NCI-H2107 treated with DMSO at 0.1 percent for 48 hours (cell line): ENCODE measurements at regions not wholly inside any gene's neighbourhood (a gene's known extent, or its start where the extent isn't known, plus 50 kb on each side); places are given as distances from the start of the nearest gene placed in this dataset.

Experiments
- DNase-seq: peaks from one replicate; lab custom pipeline; 2025; ENCODE audit not compliant: unreplicated experiment; lab: John Stamatoyannopoulos, UW

DNA sequence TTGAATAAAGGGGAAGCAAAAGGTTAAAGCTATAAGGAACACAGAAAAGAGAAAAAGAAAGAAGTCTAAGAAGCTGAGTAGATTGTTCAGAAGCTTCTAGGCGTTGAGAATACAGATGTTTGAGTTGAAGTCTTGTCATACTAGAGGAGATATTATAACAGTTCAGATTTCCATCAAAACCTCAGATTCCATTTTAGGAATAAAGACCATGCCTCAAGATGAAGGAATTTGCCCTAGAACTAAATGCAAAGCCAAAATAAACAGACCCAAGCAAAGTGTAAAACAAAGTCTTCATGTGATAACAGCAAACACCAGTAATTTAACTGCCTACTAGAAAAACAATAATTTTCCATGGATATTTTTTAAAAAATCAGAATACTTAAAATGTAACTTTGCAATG lies 476.5 kb upstream of the POT1 start:
- DNase-seq: no peak

DNA sequence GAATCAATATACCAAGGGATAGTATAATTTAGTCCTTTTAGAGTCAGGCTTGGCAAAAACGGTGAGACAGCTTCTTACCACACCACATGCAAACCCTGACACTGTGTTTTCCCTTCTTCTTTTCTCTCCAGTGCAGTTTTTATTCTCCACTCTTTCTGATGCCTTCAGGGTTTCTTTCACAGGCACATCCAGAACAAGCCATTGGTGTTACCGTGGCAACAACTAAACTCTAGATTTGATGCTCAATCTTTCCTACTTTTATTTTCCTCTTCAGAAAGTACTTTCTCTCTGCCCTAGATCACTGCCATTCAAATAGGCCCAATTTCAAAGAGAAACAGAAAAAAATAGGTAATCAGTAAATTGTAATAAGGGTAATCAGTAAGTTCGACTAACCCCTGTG lies 469.8 kb upstream of the POT1 start:
- no peak for DNase-seq

DNA sequence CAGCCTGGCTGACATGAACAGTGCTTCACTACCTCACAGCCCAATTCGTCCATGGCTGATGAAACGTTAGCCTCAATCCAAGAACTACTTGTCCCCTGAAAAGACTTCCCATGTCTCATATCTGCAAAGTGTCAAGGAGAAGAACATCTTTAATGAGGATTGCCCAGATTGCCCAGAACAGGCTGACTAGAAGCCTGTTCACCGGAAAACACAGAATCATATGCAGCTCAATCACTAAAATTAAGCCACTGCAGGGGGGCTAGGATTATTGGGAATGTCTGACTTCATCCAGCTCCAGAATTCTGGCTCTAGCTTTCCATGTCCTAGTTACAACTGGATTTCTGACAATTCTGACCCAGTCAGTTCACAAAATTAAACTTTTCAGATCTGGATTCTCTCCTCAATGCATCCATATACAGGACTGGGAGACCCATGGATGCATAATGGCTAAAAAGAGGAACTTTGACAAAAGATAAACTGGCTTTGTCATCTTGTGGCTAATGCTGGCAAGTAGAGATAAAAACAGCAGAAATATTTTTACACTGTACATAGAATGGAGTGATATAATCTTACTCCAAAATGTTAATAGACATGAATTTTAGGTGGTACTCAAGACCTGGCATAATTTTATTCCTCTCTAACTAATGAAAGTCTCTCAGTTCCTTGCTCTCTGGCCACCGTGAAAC lies 467.0 kb upstream of the POT1 start:
- no peak for DNase-seq

DNA sequence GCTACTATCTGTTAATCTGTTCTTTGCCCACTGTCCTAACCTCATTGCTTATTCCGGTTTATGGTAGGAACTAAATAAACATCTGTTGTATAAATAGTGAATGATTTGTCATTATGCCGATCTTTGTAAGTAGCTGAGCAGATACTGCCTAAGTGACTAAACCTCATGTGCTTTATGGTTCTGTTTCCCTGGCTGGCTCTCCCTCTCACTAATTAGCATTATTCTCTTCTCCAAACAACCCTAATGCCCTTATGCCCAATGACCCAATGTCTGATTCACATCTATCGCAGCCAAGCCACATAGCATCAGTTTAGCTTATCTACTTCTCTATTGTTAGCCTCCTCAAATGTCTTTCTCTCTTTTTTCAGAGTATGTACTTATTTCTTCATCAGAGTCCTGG lies 462.3 kb upstream of the POT1 start:
- DNase-seq: no peak

DNA sequence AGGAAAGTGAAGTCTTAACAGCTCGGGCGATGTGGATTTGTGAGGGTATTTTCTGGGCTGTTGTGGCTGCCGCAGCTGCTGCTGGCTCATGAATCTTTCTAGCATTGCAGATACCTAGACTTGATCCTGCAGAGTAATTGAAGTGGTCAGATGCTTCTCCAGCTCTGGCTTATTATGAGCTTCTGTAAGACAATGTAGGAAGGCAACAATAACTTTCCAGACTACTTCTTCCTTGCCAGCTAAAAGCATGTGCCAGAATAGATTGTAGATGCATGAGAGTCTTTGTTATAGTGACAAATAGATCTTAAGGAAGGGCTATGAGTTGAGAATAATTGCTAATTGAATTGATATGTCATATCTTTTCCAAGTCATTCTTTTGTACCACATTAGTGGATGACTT lies 461.4 kb upstream of the POT1 start:
- DNase-seq: no peak

DNA sequence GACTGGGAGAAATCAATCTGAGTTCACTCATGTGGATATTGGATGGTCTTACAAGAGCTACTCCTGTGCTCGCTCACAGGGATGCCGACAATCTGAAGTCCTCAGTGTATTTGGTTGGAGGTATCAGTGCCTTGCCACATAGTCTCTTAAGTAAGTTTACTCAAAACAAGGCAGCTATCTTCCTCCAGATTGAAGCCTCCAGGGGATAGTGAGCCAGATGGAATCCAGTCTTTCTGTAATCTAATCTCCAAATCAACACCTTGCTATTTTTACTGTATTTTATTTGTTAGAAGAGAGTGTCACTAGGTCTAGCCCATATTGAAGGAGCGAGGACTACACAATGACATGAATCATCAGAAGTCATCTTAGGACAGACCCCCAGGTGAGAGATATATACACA lies 456.6 kb upstream of the POT1 start:
- DNase-seq: no peak

DNA sequence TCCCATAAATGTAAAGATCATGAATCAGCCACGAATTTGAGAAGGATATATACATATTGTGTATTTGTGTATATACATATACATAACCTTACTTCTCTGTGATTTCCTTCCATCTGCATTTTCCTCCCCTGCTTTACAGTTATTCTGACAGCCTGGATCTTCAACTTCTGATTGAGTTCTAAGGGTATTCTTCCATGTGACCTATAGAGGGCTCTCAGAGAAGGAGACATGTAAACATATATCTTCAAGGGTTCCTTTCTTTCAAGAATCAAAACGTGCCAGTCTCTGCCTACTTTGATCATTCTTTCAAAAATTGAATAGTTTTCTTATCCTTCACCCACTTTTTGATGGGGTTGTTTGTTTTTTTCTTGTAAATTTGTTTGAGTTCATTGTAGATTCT lies 453.7 kb upstream of the POT1 start:
- DNase-seq: no peak

DNA sequence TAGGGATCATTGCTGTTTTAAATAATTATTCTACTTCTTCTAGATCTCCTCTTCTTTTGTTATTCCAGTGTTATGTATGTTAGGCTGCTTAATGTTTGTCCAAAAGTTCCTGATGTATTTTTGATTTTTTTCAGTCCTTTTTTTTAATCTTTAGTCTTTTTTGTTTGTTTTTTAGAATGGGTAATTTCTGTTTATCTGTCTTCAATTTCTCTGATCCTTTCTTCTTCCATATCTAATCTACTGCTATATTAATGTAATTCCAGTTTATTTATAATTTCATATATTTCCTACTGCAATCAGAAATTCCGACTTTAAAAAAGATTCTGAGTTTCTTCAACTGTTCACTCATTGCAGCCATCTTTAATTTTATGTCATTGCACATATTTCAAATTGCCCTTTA lies 452.8 kb upstream of the POT1 start:
- DNase-seq: no peak

DNA sequence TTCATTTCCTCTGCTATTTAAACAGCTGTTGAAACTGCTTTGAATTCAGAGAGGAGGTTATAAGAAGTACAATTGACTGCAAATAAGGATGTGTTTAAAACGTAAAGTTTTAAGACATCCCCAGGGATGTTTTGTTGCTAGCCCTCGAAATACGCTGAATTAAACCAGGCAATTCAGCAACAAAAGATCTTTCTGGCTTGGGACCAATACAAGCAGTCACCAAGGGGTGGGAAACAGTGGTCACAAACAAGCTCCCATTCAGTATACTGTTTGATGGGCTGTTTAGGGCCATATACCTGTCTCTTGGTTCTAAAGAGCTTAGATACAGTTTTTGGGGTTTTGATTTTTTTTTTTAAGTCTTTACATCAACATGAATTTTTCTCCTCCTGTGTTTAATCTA lies 446.3 kb upstream of the POT1 start:
- no peak for DNase-seq

DNA sequence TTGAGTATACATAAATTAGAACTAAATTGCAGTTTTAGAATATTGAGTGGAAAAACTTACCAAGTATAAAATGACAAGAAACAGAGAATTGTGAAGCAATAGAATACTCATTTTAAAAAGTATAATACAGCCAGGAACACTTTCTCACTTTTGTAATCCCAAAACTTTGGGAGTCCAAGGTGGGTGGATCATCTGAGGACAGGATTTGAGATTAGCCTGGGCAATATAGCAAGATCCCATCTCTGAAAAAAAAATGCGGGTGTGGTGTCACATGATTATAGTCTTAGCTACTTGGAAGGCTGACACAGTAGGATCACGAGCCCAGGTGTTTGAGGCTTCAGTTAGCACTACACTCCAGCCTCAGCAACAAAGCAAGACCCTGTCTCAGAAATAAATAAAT lies 440.9 kb upstream of the POT1 start:
- DNase-seq: no peak

DNA sequence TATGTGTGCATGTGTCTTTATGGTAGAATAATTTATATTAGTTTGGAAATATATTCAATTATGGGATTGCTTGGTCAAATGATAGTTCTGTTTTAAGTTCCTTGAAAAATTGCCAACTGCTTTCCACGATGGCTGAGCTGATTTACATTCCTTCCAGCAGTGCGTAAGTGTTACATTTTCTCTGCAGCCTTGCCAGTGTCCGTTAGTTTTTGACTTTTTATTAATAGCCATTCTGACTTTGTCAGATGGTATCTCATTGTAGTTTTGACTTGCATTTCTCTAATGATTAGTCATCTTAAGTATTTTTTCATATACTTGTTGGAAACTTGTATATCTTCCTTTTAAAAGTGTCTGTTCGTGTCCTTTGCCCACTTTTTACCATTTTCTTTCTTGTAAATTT lies 434.2 kb upstream of the POT1 start:
- DNase-seq: no peak

DNA sequence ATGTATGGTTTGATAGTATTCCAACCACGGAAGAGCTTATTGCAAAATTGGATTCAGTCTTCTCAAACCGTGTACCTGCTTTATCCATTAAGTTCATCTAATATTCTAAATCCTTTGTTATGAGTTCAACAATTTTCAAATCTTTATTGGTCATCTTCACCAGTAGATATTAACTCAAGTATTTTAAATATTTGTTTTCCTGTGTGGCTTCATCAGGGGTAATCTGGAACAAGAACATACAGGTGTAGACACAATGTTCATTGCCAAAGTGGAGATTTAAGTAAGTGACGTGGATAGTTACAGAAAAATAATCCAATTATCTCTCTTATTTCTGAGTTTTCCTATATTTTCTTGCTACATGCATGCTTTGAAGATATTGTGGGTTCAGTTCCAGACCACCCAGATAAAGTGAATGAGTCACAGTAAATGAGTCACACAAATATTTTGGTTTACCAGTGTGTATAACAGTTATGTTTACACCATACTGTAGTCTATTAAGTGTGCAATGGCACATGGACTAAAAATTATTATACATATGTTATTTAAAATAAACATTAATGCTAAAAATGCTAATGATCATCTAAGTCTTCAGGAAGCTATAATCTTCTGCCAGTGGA lies 429.0 kb upstream of the POT1 start:
- DNase-seq: no peak

DNA sequence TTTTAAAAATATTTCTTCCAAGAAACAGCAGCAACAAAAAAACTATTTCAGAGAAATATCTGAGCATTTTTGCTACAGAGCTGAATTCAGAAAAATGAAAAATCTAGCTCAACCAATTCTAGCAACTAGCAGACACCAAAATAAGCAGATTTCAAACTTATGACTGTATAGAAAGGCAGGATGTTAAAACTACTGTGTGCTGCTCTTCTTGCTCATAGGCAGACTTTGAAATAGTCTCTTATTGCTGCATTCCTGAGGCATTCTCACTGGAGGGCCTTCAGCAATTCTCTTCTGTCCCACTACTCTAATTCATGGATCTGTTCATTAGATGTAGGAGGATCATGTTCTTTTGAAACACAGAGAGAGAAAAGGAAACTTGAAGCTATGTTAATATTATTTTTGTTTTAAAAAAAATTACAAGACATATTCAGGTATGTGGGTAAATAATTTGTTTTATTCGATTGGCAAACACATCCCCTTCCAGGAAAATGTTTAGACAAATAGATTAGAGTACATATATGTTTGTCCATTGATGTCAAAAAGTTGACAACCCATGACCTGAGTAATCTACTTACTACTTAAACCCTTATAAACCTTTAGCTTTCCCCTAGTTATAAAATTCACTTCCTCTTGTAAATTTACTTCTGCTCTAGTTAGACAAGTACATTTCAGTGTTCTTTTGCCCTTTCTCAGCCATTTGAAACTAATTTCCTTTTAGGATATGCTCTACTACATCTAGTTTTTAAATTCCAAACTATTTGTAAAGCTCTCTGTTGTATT lies 428.2 kb upstream of the POT1 start:
- no peak for DNase-seq

DNA sequence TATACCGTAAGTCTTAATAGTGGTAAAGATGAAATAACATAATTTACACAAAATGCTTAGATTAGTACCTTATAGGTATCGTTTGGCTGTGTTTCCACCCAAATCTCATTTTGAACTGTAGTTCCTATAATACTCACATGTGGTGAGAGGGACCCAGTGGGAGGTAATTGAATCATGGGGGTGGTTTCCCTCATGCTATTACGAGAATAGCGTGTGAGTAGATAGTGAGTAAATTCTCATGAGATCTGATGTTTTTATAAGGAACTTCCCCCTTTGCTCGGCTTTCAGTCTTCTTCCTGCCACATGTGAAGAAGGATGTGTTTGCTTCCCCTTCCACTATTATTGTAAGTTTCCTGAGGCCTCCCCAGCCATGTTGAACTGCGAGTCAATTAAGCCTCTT lies 426.3 kb upstream of the POT1 start:
- DNase-seq: no peak

DNA sequence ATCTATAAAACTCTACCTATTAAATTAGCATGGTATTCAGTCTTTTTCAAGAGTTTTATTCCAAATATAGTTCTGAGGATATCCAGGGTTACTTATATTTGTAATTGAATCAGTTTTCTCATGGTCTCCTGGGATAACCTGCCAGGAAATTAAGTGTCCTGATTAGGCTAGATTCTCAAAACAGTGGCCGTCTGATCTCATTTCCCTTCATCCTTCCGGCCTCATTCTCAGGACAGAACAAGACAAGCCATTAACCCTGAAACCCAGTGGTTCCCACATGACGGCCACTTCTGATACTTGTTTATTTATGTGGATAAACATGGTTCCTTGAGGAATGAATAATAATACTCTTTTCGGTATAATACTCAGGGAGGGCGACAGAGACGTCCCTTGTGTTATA lies 417.6 kb upstream of the POT1 start:
- no peak for DNase-seq

DNA sequence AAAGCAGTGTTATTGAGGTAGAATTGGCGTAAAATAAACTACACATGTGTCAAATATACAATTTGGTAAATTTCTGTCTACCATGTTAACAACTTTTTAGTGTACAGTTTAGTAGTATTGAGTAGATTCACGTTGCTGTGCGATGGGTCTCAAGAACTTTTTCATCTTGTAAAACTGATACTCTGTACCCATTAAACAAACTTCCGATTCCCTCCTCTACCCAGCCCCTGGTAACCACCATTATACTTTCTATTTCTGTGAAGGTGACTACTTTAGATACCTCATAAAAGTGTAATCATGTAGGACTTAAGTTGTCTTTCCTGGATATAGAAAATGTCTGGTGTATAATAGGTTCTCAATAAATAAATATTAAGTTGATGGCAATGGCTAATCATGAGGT lies 408.5 kb upstream of the POT1 start:
- no peak for DNase-seq

DNA sequence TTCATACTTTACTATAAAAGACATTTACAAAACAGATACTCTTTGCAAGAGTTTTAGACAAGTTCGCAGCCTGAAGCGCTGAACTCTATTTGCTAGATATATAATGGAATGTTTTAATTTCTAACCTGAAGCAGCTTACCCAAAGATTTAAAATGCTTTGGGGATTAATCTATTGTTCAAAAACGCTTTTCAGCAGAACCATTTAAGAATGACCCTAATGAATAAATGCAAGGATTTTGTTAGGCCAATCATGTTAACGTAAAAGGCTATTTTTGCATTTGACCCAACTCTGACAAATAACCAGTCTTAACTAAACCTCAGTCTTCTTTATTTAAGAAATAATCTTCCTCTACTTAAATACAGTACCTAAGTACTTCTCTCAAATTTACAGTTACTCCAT lies 406.7 kb upstream of the POT1 start:
- DNase-seq: no peak

DNA sequence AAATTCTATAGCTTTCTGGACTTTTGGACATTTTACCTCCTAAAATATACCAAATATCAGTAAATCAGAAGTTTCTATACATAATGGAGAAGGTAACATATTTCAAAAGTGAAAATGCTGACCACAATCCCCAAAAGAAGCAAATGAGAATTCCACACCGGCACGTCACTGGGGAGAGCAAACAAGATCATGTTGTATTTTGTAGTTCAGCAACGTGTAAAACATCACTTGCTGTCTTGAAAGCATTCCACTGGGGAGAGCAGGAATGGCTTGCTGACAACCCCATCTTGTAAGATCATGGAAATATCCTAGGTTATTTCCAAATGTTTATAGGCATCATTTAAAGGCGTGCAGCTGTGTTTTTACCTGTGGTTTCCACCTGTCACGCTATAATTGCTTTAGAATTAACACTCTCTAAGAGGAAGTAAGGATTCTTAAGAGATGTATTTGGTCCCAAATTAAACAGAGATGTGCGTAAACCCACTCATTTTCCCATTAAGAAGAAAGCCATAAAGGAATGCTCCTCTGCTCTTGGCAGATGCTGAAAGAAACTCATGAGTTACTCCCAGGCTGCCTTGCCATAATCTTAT lies 397.1 kb upstream of the POT1 start:
- DNase-seq: no peak

DNA sequence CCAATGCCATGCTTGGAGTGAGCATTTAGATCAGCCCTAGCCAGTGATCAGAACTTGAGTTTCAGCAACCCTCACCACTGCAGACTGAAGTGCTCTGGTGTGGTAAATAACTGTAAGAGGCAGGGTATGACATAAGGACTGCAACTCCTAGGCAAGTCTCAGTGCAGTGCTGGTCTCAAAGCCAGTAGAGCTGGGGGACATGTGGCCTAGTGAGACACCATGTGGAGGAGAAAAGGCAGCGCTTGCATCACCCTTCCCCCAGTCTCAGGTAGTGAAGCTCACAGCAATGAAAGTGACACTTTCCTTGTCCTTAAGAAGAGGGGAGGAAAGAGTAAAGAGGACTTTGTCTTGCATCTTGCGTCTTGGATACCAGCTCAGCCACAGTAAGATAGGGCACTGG lies 386.8 kb upstream of the POT1 start:
- DNase-seq: no peak

DNA sequence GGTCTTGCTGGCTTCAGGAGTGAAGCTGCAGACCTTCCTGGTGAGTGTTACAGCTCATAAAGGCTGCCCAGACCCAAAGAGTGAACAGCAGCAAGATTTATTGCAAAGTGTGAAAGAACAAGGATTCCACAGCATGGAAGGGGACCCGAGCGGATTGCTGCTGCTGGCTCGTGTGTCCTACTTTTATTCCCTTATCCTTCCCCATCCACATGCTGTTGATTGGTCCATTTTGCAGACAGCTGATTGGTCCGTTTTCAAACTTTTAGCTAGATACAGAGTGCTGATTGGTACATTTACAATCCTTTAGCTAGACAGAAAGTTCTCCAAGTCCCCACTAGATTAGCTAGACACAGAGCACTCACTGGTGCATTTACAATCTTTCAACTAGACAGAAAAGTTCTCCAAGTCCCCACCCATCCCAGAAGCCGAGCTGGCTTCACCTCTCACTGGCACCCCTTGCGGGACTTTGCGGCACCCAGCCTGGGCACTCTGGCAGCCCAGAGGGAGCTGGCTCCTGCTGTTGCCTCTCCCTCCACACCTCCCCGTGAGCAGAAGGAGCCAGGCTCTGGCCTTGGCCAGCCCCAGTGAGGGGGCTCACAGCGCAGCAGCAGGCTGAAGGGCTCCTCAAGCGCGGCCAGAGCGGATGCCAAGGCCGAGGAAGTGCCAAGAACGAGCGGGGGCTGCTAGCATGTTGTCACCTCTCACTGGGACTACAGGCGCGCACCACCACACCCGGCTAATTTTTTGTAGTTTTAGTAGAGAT lies 369.6 kb upstream of the POT1 start:
- DNase-seq: no peak

DNA sequence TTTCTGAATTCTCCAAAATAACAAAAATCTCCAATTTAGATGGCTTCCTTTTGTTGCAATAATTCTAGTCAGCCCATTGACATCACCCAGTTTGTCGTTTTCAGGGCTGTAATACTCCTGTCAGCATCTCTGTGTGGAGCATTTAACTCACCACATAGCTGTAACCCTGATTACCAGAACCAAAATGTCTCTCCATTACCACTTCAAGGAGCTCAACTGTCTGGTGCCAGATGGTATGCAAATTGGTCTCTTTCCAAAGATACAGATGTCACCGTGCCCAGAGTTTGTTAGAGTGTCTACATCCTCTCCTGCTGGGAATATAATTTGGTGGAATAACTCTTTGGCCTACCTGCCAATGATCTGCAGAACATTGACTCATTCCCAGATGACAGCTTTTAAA lies 350.3 kb upstream of the POT1 start:
- peak; percentile 18 for DNase-seq
